HCT116 (cell line): ENCODE measurements at regions not wholly inside any gene's neighbourhood (a gene's known extent, or its start where the extent isn't known, plus 50 kb on each side); places are given as distances from the start of the nearest gene placed in this dataset.

Experiments
- ATAC-seq: fragments of 200-7000 bp; cut with Tn5 transposase; 2 replicates; pipeline ENCODE4 v1.9.1; 2020; ENCODE audit warnings: mild to moderate bottlenecking, moderate library complexity
- BruUV-seq: library from RNA; stranded (reverse); fragments of 400-500 nt; replicated peaks from 2 replicates; lab custom pipeline; 2021; lab: Mats Ljungman, UMichigan
- CTCF ChIA-PET: fragments of 300-600 bp; sonication (Branson Sonifier 250); formaldehyde crosslinking; loops from one replicate; lab custom pipeline; 2021; ENCODE audit warnings: antibody characterized with exemption; lab: Charles Lee
- POLR2A ChIA-PET: fragments of 300-600, 350-600 bp; sonication (Branson Sonifier 250); formaldehyde crosslinking; loops from one replicate; lab custom pipeline; 2021; ENCODE audit warnings: antibody characterized with exemption; lab: Charles Lee
- RAD21 ChIA-PET, 2 experiments: fragments of 300-600 bp; sonication (Branson Sonifier 250); formaldehyde crosslinking; loops; one replicate each; lab custom pipeline; 2023; ENCODE audit warnings: low total read pairs in 2 of 2; ENCODE audit not compliant: uncharacterized antibody in 2 of 2, unreplicated experiment in 2 of 2, low non-redundant PET in 1 of 2; lab: Charles Lee
- DNase-seq: peaks from one replicate; pipeline ENCODE4 v3.0.0-alpha.2; 2010; ENCODE audit warnings: low read depth, low spot score
- H2AFZ ChIP-seq: fragments of 200-600 bp; shearing (Covaris generic), sonication (generic); 2 replicates; pipeline ENCODE4 v1.6.1; 2017; ENCODE audit warnings: low read depth, mixed run types, mixed read lengths, antibody characterized with exemption, low read length; ENCODE audit not compliant: poor library complexity, severe bottlenecking
- H3K27ac ChIP-seq: 2 replicates; pipeline ENCODE4 v1.5.1; 2012; ENCODE audit warnings: low read depth, low read length
- H3K27me3 ChIP-seq: fragments of 200-600 bp; sonication (generic); 2 replicates; pipeline ENCODE4 v1.6.1; 2016; ENCODE audit warnings: mixed run types, low read length, mixed read lengths; ENCODE audit not compliant: insufficient read depth
- H3K36me3 ChIP-seq, 2 experiments: fragments of 200-500 bp in 1 of 2; fragments of 200-600 bp in 1 of 2; sonication (Bioruptor generic) in 1 of 2; sonication (generic) in 1 of 2; 2 replicates each; pipeline versions ENCODE4 v1.5.1 to v1.6.1; 2014 to 2016; ENCODE audit warnings: low read length in 2 of 2, inconsistent platforms in 1 of 2, mixed read lengths in 1 of 2, mixed run types in 1 of 2; ENCODE audit not compliant: insufficient read depth in 2 of 2, control insufficient read depth in 1 of 2
- H3K4me1 ChIP-seq, 2 experiments: fragments of 200-600 bp in 1 of 2; sonication (generic) in 1 of 2; 2 replicates each; pipeline versions ENCODE4 v1.5.1 to v1.6.1; 2012 to 2017; ENCODE audit warnings: low read length in 2 of 2, inconsistent platforms in 1 of 2, mild to moderate bottlenecking in 1 of 2, mixed read lengths in 1 of 2, mixed run types in 1 of 2, moderate library complexity in 1 of 2; ENCODE audit not compliant: insufficient read depth in 2 of 2, control insufficient read depth in 1 of 2
- H3K4me2 ChIP-seq: fragments of 200-600 bp; sonication (generic); 2 replicates; pipeline ENCODE4 v1.6.1; 2017; ENCODE audit warnings: mixed run types, low read length, mixed read lengths
- H3K4me3 ChIP-seq, 2 experiments: fragments of 200-600 bp in 1 of 2; sonication (generic) in 1 of 2; replicated peaks in 1 of 2; 2 replicates each; pipeline ENCODE4 v1.5.1; 2011 to 2016; ENCODE audit warnings: low read length in 2 of 2, control low read depth in 1 of 2, low read depth in 1 of 2, mild to moderate bottlenecking in 1 of 2, mixed read lengths in 1 of 2, mixed run types in 1 of 2
- H3K79me2 ChIP-seq: fragments of 200-600 bp; sonication (generic); 2 replicates; pipeline ENCODE4 v1.6.1; 2017; ENCODE audit warnings: mild to moderate bottlenecking, mixed run types, low read length, moderate library complexity, mixed read lengths; ENCODE audit not compliant: insufficient read depth
- H3K9ac ChIP-seq: fragments of 200-600 bp; sonication (generic); 2 replicates; pipeline ENCODE4 v1.6.1; 2016; ENCODE audit warnings: low read length, mixed read lengths
- H3K9me2 ChIP-seq: fragments of 200-600 bp; sonication (generic), shearing (Covaris generic); 2 replicates; pipeline ENCODE4 v1.6.1; 2017; ENCODE audit warnings: mixed run types, mild to moderate bottlenecking, moderate library complexity; ENCODE audit not compliant: insufficient read depth
- H3K9me3 ChIP-seq, 2 experiments: fragments of 200-500 bp in 1 of 2; fragments of 200-600 bp in 1 of 2; sonication (Bioruptor generic) in 1 of 2; sonication (generic) in 1 of 2; 2 replicates each; pipeline ENCODE4 v1.6.1; 2014 to 2017; ENCODE audit warnings: low read length in 2 of 2, mixed read lengths in 2 of 2, inconsistent platforms in 1 of 2, low read depth in 1 of 2, mild to moderate bottlenecking in 1 of 2, mixed run types in 1 of 2, moderate library complexity in 1 of 2; ENCODE audit not compliant: control insufficient read depth in 1 of 2, insufficient read depth in 1 of 2
- H4K20me1 ChIP-seq: fragments of 200-600 bp; sonication (generic), shearing (Covaris generic); 2 replicates; pipeline ENCODE4 v1.6.1; 2017; ENCODE audit warnings: mixed run types, mild to moderate bottlenecking, moderate library complexity; ENCODE audit not compliant: insufficient read depth
- CBX3 ChIP-seq: IDR thresholded peaks from 2 replicates; pipeline ENCODE4 v1.6.1; 2012; ENCODE audit warnings: low read depth
- CEBPB ChIP-seq: IDR thresholded peaks from 2 replicates; pipeline ENCODE4 v1.6.1; 2012; ENCODE audit warnings: low read depth
- CTCF ChIP-seq, 3 experiments: fragments of 200-600 bp in 1 of 3; sonication (generic) in 1 of 3; IDR thresholded peaks in 2 of 3; conservative IDR thresholded peaks in 1 of 3; 2 replicates each; pipeline ENCODE4 v1.5.1; 2012 to 2017; ENCODE audit warnings: low read depth in 2 of 3, low read length in 2 of 3, antibody characterized with exemption in 1 of 3, borderline replicate concordance in 1 of 3, control low read depth in 1 of 3, mild to moderate bottlenecking in 1 of 3, mixed read lengths in 1 of 3, mixed run types in 1 of 3, moderate library complexity in 1 of 3; ENCODE audit not compliant: insufficient read depth in 1 of 3
- EGR1 ChIP-seq: IDR thresholded peaks from 2 replicates; pipeline ENCODE4 v1.6.1; 2012; ENCODE audit warnings: low read depth
- EZH2 ChIP-seq: fragments of 200-600 bp; sonication (generic); IDR thresholded peaks from 2 replicates; pipeline ENCODE4 v1.6.1; 2017; ENCODE audit warnings: antibody characterized with exemption, mixed run types
- EZH2phosphoT487 ChIP-seq: fragments of 200-600 bp; IDR thresholded peaks from 2 replicates; pipeline ENCODE4 v1.6.1; 2018; ENCODE audit warnings: antibody characterized with exemption, borderline replicate concordance
- FOSL1 ChIP-seq: IDR thresholded peaks from 2 replicates; pipeline ENCODE4 v1.6.1; 2012; ENCODE audit warnings: low read depth
- JUND ChIP-seq: IDR thresholded peaks from 2 replicates; pipeline ENCODE4 v1.6.1; 2012
- POLR2A ChIP-seq: IDR thresholded peaks from 2 replicates; pipeline ENCODE4 v1.7.0; 2011; ENCODE audit warnings: borderline replicate concordance; ENCODE audit not compliant: insufficient read depth, insufficient read length; ENCODE audit errors: extremely low read depth
- POLR2AphosphoS5 ChIP-seq: IDR thresholded peaks from 2 replicates; pipeline ENCODE4 v1.6.1; 2011; ENCODE audit warnings: mild to moderate bottlenecking, low read depth, low read length, moderate library complexity
- RAD21 ChIP-seq: IDR thresholded peaks from 2 replicates; pipeline ENCODE4 v1.6.1; 2012; ENCODE audit warnings: low read depth, mild to moderate bottlenecking
- SIN3A ChIP-seq: IDR thresholded peaks from 2 replicates; pipeline ENCODE4 v1.6.1; 2012; ENCODE audit warnings: low read depth
- SP1 ChIP-seq: IDR thresholded peaks from 2 replicates; pipeline ENCODE4 v1.6.1; 2012; ENCODE audit warnings: low read depth
- SRF ChIP-seq: IDR thresholded peaks from 2 replicates; pipeline ENCODE4 v1.6.1; 2012; ENCODE audit warnings: low read depth
- YY1 ChIP-seq: IDR thresholded peaks from 2 replicates; pipeline ENCODE4 v1.6.1; 2011; ENCODE audit warnings: low read length, low read depth, moderate library complexity, mild to moderate bottlenecking; ENCODE audit not compliant: insufficient replicate concordance; ENCODE audit errors: extremely low read depth
- ZBTB33 ChIP-seq: IDR thresholded peaks from 2 replicates; pipeline ENCODE4 v1.6.1; 2011; ENCODE audit warnings: mild to moderate bottlenecking, low read length, moderate library complexity; ENCODE audit not compliant: insufficient replicate concordance; ENCODE audit errors: extremely low read depth
- ZFX ChIP-seq: fragments of 450-650 bp; IDR thresholded peaks from 2 replicates; pipeline ENCODE4 v1.6.1; 2017
- intact Hi-C: fragments of 100-400 bp; cut with micrococcal nuclease; formaldehyde crosslinking; loops from 2 replicates; pipeline ENCODE4 v1.10.0; 2022
- TF ChIP-seq, protein P1 (sequence below): IDR thresholded peaks from 2 replicates; pipeline ENCODE4 v1.6.1; 2012
- TF ChIP-seq, protein P2 (sequence below): IDR thresholded peaks from 2 replicates; pipeline ENCODE4 v1.6.1; 2012

DNA sequence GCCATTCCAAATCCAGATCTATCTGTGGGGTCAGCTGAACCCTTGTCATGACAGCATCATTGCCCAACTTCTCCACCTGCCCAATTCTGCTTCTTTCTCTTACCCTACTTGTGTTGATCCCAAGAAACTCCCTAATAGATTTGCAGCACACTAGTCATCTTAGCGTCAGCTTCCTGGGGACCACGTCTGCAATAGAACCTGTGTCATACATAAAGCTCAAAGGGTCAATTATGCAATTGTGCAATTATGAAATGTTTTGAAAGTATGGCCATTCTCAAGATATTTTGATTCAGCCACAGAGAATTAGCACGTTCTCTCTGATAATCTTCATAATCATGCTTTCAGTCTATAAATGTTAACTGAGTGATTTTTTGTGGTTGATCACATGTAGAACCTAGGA, 87.4 kb upstream of the PAPPA start:
- Histone ChIP-seq H3K27me3 (peaks cover 26% of the 10 kb centered on the region), H3K4me3 (no peak overlapping the region), H3K79me2 (no peaks in the 10 kb centered on the region), H3K9ac (no peak overlapping the region), H3K27ac (no peak overlapping the region), H4K20me1 (no peaks in the 10 kb centered on the region), H3K4me2 (no peak overlapping the region), H3K36me3 (no peaks in the 10 kb centered on the region), H3K9me3 (no peaks in the 10 kb centered on the region), H2AFZ (no peak overlapping the region), H3K4me1 (no peaks in the 10 kb centered on the region)
- DNase-seq (no peak), ATAC-seq (no peak)
- no TSS peak for BruUV-seq
- ChIA-PET RAD21 (no interaction called here), CTCF (no interaction called here), POLR2A (no interaction called here)
- intact Hi-C loops: no loop called here
- TF ChIP-seq CBX3 (no peak), EZH2phosphoT487 (no peak), POLR2AphosphoS5 (no peak)
- TF ChIP-seq, protein P1, sequence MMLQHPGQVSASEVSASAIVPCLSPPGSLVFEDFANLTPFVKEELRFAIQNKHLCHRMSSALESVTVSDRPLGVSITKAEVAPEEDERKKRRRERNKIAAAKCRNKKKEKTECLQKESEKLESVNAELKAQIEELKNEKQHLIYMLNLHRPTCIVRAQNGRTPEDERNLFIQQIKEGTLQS: no peak
- TF ChIP-seq, all 23 proteins: peak for 0
- H3K9me2 ChIP-seq: no peaks in the 10 kb centered on the region

GRCh38 chr9:116067566-116067965, 86.0 kb upstream of the PAPPA start:
- Histone ChIP-seq H3K4me3 (no peak overlapping the region), H4K20me1 (no peaks in the 10 kb centered on the region), H3K9me2 (no peaks in the 10 kb centered on the region), H3K9me3 (no peaks in the 10 kb centered on the region), H3K27ac (no peak overlapping the region), H3K4me1 (no peaks in the 10 kb centered on the region), H3K27me3 (peaks cover 26% of the 10 kb centered on the region), H3K79me2 (no peaks in the 10 kb centered on the region), H3K4me2 (no peak overlapping the region), H3K36me3 (no peaks in the 10 kb centered on the region), H3K9ac (no peak overlapping the region), H2AFZ (no peak overlapping the region)
- ChIA-PET CTCF (no interaction called here), RAD21 (no interaction called here), POLR2A (no interaction called here)
- DNase-seq: no peak
- intact Hi-C loops: no loop called here
- ATAC-seq: no peak
- no TSS peak for BruUV-seq
- TF ChIP-seq CEBPB (no peak), POLR2A (no peak), EZH2 (no peak), FOSL1 (no peak), RAD21 (no peak), JUND (no peak), SP1 (no peak), ZFX (no peak), CBX3 (no peak), SIN3A (no peak), POLR2AphosphoS5 (no peak), ZBTB33 (no peak), YY1 (no peak), EGR1 (no peak), CTCF (IDR thresholded peaks at IDR 0.05 in 2 of 3, conservative IDR thresholded peaks at IDR 0.05 in 1 of 3; ENCODE audit: borderline replicate concordance in 1 of 3, insufficient read depth in 1 of 3, low read depth in 2 of 3, low read length in 2 of 3) (no peak), SRF (no peak)
- TF ChIP-seq, protein P1: no peak
- TF ChIP-seq, protein P2, sequence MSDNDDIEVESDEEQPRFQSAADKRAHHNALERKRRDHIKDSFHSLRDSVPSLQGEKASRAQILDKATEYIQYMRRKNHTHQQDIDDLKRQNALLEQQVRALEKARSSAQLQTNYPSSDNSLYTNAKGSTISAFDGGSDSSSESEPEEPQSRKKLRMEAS: no peak
